ENCODE measurements at regions not wholly inside any gene's neighbourhood (a gene's known extent, or its start where the extent isn't known, plus 50 kb on each side); places are given as distances from the start of the nearest gene placed in this dataset.
"Not testable (repeated sequence)": the region's sequence is repeated elsewhere in the genome, so short reads cannot be mapped to it uniquely, and the experiment has no call there.

GRCh38 chr10:26621243-26621888 is 76.1 kb upstream of the PDSS1 start:
- TF ChIP-seq TAF1 (IDR thresholded peaks at IDR 0.05; ENCODE audit: borderline replicate concordance, low read depth, low read length) (no peak), POLR2AphosphoS5 (IDR thresholded peaks at IDR 0.05; ENCODE audit: low read depth, low read length) (no peak), POLR2A (IDR thresholded peaks at IDR 0.05; ENCODE audit: low read depth, low read length) (no peak)
- DNase-seq (ENCODE audit: insufficient read length) (no peak), FAIRE-seq (no peak)

DNA sequence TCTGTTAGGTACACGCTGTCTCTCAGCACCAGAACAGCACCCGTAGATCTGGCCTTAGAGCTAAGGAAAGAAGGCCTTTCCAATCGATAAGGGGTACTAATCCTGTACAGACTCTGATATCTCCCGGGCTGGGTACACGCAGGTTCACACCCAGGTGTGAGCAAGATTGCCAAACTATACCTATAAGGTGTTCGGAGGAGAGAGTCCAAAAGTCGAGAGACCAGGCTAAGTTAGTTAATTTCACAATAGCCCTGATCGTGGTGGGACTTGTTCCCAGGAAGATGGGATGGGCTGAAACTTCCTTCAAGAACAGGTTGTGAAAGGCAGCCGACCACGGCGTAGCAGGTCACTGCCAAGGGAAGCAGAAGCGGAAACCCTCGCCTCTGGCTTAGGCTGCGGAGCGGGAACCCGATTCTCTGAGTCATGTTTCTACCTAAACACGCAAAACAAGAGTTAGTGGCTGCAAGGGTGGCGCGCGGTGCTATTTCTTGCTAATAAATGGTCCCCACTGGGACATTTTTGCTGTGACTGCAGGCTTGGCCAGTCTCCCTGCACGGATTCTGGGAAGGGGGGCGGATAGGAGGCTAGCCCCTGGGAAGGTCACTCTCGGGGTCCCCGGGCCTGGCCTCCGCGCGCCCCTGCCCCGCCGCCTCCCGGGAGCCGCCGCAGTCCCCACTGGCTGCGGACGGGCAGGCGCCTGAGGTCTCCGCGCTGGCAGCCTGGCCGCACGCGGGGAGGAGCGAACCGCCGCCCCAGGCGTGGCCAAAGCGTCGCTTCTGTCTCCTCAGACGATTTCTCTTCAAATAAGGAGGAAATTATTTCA is 75.4 kb upstream of the PDSS1 start:
- no peak for TF ChIP-seq TAF1 (IDR thresholded peaks at IDR 0.05; ENCODE audit: borderline replicate concordance, low read depth, low read length)
- TF ChIP-seq POLR2AphosphoS5 (IDR thresholded peaks at IDR 0.05; ENCODE audit: low read depth, low read length), result no peak
- no peak for TF ChIP-seq POLR2A (IDR thresholded peaks at IDR 0.05; ENCODE audit: low read depth, low read length)
- peak; percentile 19 for DNase-seq (ENCODE audit: insufficient read length)
- FAIRE-seq, result no peak

GRCh38 chr10:26622891-26623290 is 74.6 kb upstream of the PDSS1 start:
- no peak for TF ChIP-seq POLR2A (IDR thresholded peaks at IDR 0.05; ENCODE audit: low read depth, low read length)
- no peak for TF ChIP-seq POLR2AphosphoS5 (IDR thresholded peaks at IDR 0.05; ENCODE audit: low read depth, low read length)
- no peak for TF ChIP-seq TAF1 (IDR thresholded peaks at IDR 0.05; ENCODE audit: borderline replicate concordance, low read depth, low read length)
- DNase-seq (ENCODE audit: insufficient read length) (no peak), FAIRE-seq (no peak)

DNA sequence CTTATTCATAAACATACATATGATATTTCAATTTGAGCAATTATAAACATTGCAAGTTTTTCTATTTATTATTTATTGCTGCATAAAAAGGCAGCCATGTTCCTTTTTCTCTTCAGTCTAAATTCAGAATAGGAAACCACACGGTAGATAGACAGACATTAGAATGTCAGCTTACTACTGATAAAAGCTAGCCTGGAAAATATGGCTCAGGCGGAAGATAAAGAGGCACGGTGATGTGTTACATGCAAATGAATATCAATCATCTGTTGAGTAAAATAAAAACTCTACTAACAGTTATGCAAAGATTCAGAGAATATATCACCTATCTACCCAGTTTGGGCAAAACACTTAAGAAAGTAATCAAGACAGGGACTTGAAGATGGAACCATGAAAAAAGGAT is 73.5 kb upstream of the PDSS1 start:
- FAIRE-seq (no peak), DNase-seq (ENCODE audit: insufficient read length) (no peak)
- TF ChIP-seq TAF1 (IDR thresholded peaks at IDR 0.05; ENCODE audit: borderline replicate concordance, low read depth, low read length) (no peak), POLR2AphosphoS5 (IDR thresholded peaks at IDR 0.05; ENCODE audit: low read depth, low read length) (no peak), POLR2A (IDR thresholded peaks at IDR 0.05; ENCODE audit: low read depth, low read length) (no peak)

GRCh38 chr10:26626066-26626465 is 71.4 kb upstream of the PDSS1 start:
- TF ChIP-seq TAF1 (IDR thresholded peaks at IDR 0.05; ENCODE audit: borderline replicate concordance, low read depth, low read length), result no peak
- TF ChIP-seq POLR2AphosphoS5 (IDR thresholded peaks at IDR 0.05; ENCODE audit: low read depth, low read length), result no peak
- no peak for FAIRE-seq
- DNase-seq (ENCODE audit: insufficient read length), result no peak

DNA sequence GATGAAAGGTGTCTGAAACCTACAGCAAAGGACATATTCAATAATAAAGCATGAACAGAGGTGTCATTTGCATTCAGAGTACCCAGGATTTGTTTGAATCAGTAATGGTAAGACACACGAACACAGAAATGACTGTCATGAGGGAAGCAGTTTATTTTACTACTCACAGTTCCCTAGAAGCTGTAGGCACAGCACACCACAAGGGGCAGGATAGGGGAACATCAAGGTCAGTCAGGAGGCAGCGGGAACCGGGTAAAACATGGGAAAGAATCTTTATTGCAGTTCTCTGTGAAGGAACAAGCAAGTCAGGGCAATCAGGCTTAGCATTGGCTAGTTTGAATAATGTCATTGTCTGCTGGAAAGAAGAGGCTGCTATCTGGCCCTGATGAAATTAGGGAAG is 70.2 kb upstream of the PDSS1 start:
- TF ChIP-seq TAF1 (IDR thresholded peaks at IDR 0.05; ENCODE audit: borderline replicate concordance, low read depth, low read length), result no peak
- no peak for TF ChIP-seq POLR2A (IDR thresholded peaks at IDR 0.05; ENCODE audit: low read depth, low read length)
- TF ChIP-seq POLR2AphosphoS5 (IDR thresholded peaks at IDR 0.05; ENCODE audit: low read depth, low read length), result no peak
- FAIRE-seq, result no peak
- DNase-seq (ENCODE audit: insufficient read length), result no peak

GRCh38 chr10:26628395-26628794 is 69.1 kb upstream of the PDSS1 start:
- DNase-seq (ENCODE audit: insufficient read length) (no peak), FAIRE-seq (peak; percentile 51)
- TF ChIP-seq POLR2A (IDR thresholded peaks at IDR 0.05; ENCODE audit: low read depth, low read length) (no peak), TAF1 (IDR thresholded peaks at IDR 0.05; ENCODE audit: borderline replicate concordance, low read depth, low read length) (no peak), POLR2AphosphoS5 (IDR thresholded peaks at IDR 0.05; ENCODE audit: low read depth, low read length) (no peak)

DNA sequence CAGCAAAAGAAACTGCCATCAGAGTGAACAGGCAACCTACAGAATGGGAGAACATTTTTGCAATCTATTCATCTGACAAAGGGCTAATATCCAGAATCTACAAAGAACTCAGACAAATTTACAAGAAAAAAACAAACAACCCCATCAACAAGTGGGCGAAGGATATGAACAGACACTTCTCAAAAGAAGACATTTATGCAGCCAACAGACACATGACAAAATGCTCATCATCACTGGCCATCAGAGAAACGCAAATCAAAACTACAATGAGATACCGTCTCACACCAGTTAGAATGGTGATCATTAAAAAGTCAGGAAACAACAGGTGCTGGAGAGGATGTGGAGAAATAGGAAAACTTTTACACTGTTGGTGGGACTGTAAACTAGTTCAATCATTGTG is 65.3 kb upstream of the PDSS1 start:
- DNase-seq (ENCODE audit: insufficient read length); FAIRE-seq: not testable (repeated sequence)

- not testable (repeated sequence) for DNase-seq (ENCODE audit: insufficient read length); FAIRE-seq
These were observed 63.4 kb upstream of the PDSS1 start for GRCh38 chr10:26634111-26634510.

DNA sequence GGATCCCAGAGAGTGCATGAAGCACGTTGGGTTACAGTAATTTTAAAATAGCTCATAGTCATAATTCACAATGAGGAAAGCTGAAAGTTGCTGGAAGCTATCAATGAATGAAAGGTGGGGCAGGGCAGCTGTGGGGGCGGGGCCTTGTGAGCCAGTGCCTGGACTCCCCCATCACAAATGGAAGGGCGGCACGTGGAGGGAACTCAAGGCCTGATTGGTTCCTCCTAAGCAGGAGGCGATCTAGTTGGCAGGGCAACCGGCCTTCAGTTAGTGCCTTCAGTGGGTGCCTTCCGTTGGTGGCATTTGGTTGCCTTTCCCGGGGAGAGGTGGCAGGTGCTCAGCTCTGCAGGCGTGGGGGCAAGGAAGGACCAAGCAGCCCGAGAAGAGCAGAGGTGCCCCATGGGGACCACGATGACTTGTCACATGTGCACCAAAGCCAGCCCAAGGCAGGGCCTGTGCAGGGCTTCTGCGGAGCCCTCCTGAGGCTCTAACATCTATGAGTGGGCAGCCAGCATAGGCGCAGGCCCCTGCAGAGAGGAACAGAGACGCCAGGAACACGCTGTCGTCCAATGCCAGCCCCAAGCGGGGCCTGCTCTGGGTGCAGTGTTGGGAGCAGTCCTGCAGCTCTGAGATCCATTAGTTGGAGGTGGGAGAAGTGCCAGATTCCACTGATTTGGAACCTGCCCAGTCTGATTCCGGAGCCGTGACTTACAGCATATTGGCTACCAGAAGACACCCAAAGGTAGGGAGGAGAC is 59.8 kb upstream of the PDSS1 start:
- no peak for FAIRE-seq
- no peak for DNase-seq (ENCODE audit: insufficient read length)
- TF ChIP-seq POLR2A (IDR thresholded peaks at IDR 0.05; ENCODE audit: low read depth, low read length), result no peak
- TF ChIP-seq TAF1 (IDR thresholded peaks at IDR 0.05; ENCODE audit: borderline replicate concordance, low read depth, low read length), result no peak
- TF ChIP-seq POLR2AphosphoS5 (IDR thresholded peaks at IDR 0.05; ENCODE audit: low read depth, low read length), result no peak

- TF ChIP-seq POLR2A (IDR thresholded peaks at IDR 0.05; ENCODE audit: low read depth, low read length) (no peak), POLR2AphosphoS5 (IDR thresholded peaks at IDR 0.05; ENCODE audit: low read depth, low read length) (no peak), TAF1 (IDR thresholded peaks at IDR 0.05; ENCODE audit: borderline replicate concordance, low read depth, low read length) (no peak)
- DNase-seq (ENCODE audit: insufficient read length) (no peak), FAIRE-seq (no peak)
These were observed 57.1 kb upstream of the PDSS1 start for GRCh38 chr10:26640391-26640790.
